Endodermal cell (in vitro differentiated cells): ENCODE measurements at regions not wholly inside any gene's neighbourhood (a gene's known extent, or its start where the extent isn't known, plus 50 kb on each side); places are given as distances from the start of the nearest gene placed in this dataset.

ENCODE experiments used
- DNase-seq: peaks from one replicate; pipeline ENCODE4 v3.0.0-alpha.2; 2017
- H3K27ac ChIP-seq: 2 replicates; pipeline ENCODE4 v1.5.1; 2013; ENCODE audit warnings: mild to moderate bottlenecking, low read depth, low read length, moderate library complexity
- H3K27me3 ChIP-seq: 2 replicates; pipeline ENCODE4 v1.6.1; 2013; ENCODE audit warnings: mild to moderate bottlenecking, low read length, moderate library complexity; ENCODE audit not compliant: insufficient read depth, control insufficient read depth, poor library complexity, severe bottlenecking
- H3K36me3 ChIP-seq: 2 replicates; pipeline ENCODE4 v1.7.0; 2013; ENCODE audit warnings: mild to moderate bottlenecking, low read length, moderate library complexity; ENCODE audit not compliant: control insufficient read depth, insufficient read depth
- H3K4me1 ChIP-seq: one replicate; pipeline ENCODE4 v1.7.0; 2013; ENCODE audit warnings: low read length; ENCODE audit not compliant: control insufficient read depth, insufficient read depth
- H3K4me3 ChIP-seq: 2 replicates; pipeline ENCODE4 v1.5.1; 2013; ENCODE audit warnings: mild to moderate bottlenecking, low read length, moderate library complexity
- H3K9ac ChIP-seq: 2 replicates; pipeline ENCODE4 v1.6.1; 2013; ENCODE audit warnings: mild to moderate bottlenecking, low read length, moderate library complexity; ENCODE audit not compliant: poor library complexity, severe bottlenecking; ENCODE audit errors: extremely low read depth
- H3K9me3 ChIP-seq: 2 replicates; pipeline ENCODE4 v1.6.1; 2013; ENCODE audit warnings: mild to moderate bottlenecking, low read length, moderate library complexity; ENCODE audit not compliant: control insufficient read depth
- H3K27ac Mint-ChIP-seq: 2 replicates; pipeline ENCODE4 v1.8.0; 2020; ENCODE audit warnings: mixed read lengths
- H3K27me3 Mint-ChIP-seq: 2 replicates; pipeline ENCODE4 v1.8.0; 2021; ENCODE audit warnings: mild to moderate bottlenecking, mixed read lengths; ENCODE audit not compliant: insufficient read depth
- H3K36me3 Mint-ChIP-seq: 2 replicates; pipeline ENCODE4 v1.8.0; 2020; ENCODE audit warnings: low read depth, mixed read lengths
- H3K4me1 Mint-ChIP-seq: 2 replicates; pipeline ENCODE4 v1.8.0; 2020; ENCODE audit warnings: mixed read lengths
- H3K4me3 Mint-ChIP-seq: 2 replicates; pipeline ENCODE4 v1.8.0; 2020; ENCODE audit warnings: mild to moderate bottlenecking, moderate library complexity, mixed read lengths
- H3K9me3 Mint-ChIP-seq: 2 replicates; pipeline ENCODE4 v1.8.0; 2020; ENCODE audit warnings: mild to moderate bottlenecking, mixed read lengths
- CTCF ChIP-seq: fragments of 200-600 bp; sonication (generic); conservative IDR thresholded peaks from 2 replicates; pipeline ENCODE4 v1.5.0; 2021; ENCODE audit warnings: antibody characterized with exemption, mild to moderate bottlenecking
- WGBS, 2 experiments: methylation state at CpG; one replicate each; pipeline versions ENCODE4 v1.1.5 to v1.1.7; 2013; ENCODE audit warnings: missing lambda C conversion rate in 2 of 2, mixed read lengths in 1 of 2; ENCODE audit not compliant: insufficient coverage in 1 of 2, insufficient read length in 1 of 2; 5-methylcytosine and 5-hydroxymethylcytosine counted together

GRCh38 chr4:53900271-53900649, 164.1 kb downstream of the CHIC2 start:
- H3K27me3 Mint-ChIP-seq: peaks cover 21% of the 10 kb centered on the region
- H3K27ac ChIP-seq: no peak overlapping the region
- no peaks in the 10 kb centered on the region for H3K9me3 ChIP-seq
- H3K36me3 Mint-ChIP-seq: no peaks in the 10 kb centered on the region
- no peak overlapping the region for H3K4me3 ChIP-seq
- no peaks in the 10 kb centered on the region for H3K4me1 ChIP-seq
- WGBS, 2 experiments: 87 to 90% methylated on average over 3 of the region's 3 CpGs
- no peak overlapping the region for H3K4me3 Mint-ChIP-seq
- no peak overlapping the region for H3K9ac ChIP-seq
- TF ChIP-seq CTCF: no peak
- H3K36me3 ChIP-seq: no peaks in the 10 kb centered on the region
- no peaks in the 10 kb centered on the region for H3K27me3 ChIP-seq
- no peak for DNase-seq
- no peak overlapping the region for H3K27ac Mint-ChIP-seq
- peaks cover 1% of the 10 kb centered on the region for H3K4me1 Mint-ChIP-seq
- H3K9me3 Mint-ChIP-seq: no peaks in the 10 kb centered on the region

- Histone ChIP-seq H3K9ac (no peak overlapping the region), H3K4me3 (no peak overlapping the region), H3K4me1 (no peaks in the 10 kb centered on the region), H3K9me3 (no peaks in the 10 kb centered on the region), H3K27ac (no peak overlapping the region), H3K36me3 (no peaks in the 10 kb centered on the region), H3K27me3 (no peaks in the 10 kb centered on the region)
- no peak for DNase-seq
- 91% methylated on average over 5 to 8 of the region's 9 CpGs for WGBS, 2 experiments
- Mint-ChIP-seq H3K36me3 (no peaks in the 10 kb centered on the region), H3K27me3 (peaks cover 21% of the 10 kb centered on the region), H3K27ac (no peak overlapping the region), H3K4me1 (no peaks in the 10 kb centered on the region), H3K4me3 (no peak overlapping the region), H3K9me3 (no peaks in the 10 kb centered on the region)
- no peak for TF ChIP-seq CTCF
Observed at GRCh38 chr4:53899586-53900270, 164.7 kb downstream of the CHIC2 start.

GRCh38 chr4:53895137-53895536, 169.3 kb downstream of the CHIC2 start:
- Mint-ChIP-seq H3K27me3 (no peaks in the 10 kb centered on the region), H3K36me3 (no peaks in the 10 kb centered on the region), H3K4me1 (no peaks in the 10 kb centered on the region), H3K4me3 (no peak overlapping the region), H3K9me3 (no peaks in the 10 kb centered on the region), H3K27ac (no peak overlapping the region)
- Histone ChIP-seq H3K4me3 (no peak overlapping the region), H3K36me3 (no peaks in the 10 kb centered on the region), H3K27me3 (no peaks in the 10 kb centered on the region), H3K4me1 (no peaks in the 10 kb centered on the region), H3K9me3 (no peaks in the 10 kb centered on the region), H3K27ac (no peak overlapping the region), H3K9ac (no peak overlapping the region)
- TF ChIP-seq CTCF: no peak
- DNase-seq: no peak
- WGBS, 2 experiments: 87 to 100% methylated on average over 1 of the region's 3 CpGs
